WTC11 (cell line): ENCODE measurements at regions not wholly inside any gene's neighbourhood (a gene's known extent, or its start where the extent isn't known, plus 50 kb on each side); places are given as distances from the start of the nearest gene placed in this dataset.

Experiments
- ATAC-seq: fragments of 200-7000 bp; cut with Tn5 transposase; 2 replicates; pipeline ENCODE4 v1.10.0; 2021; ENCODE audit warnings: mild to moderate bottlenecking, moderate library complexity
- CTCF ChIA-PET: fragments of 300-600 bp; sonication (Branson Sonifier 250); formaldehyde crosslinking; loops from one replicate; lab custom pipeline; 2021; ENCODE audit warnings: antibody characterized with exemption; lab: Charles Lee
- POLR2A ChIA-PET: fragments of 350-600 bp; sonication (Branson Sonifier 250); formaldehyde crosslinking; loops from one replicate; lab custom pipeline; 2021; ENCODE audit warnings: antibody characterized with exemption; lab: Charles Lee
- DNase-seq: peaks from one replicate; pipeline ENCODE4 v3.0.0; 2021; ENCODE audit warnings: low spot score
- H3K27ac Mint-ChIP-seq: 2 replicates; pipeline ENCODE4 v1.8.0; 2021; ENCODE audit warnings: mixed read lengths
- H3K27me3 Mint-ChIP-seq: 2 replicates; pipeline ENCODE4 v1.8.0; 2021; ENCODE audit warnings: low read depth, mild to moderate bottlenecking, moderate library complexity, mixed read lengths
- H3K36me3 Mint-ChIP-seq: 2 replicates; pipeline ENCODE4 v1.8.0; 2021; ENCODE audit warnings: mixed read lengths
- H3K4me1 Mint-ChIP-seq: 2 replicates; pipeline ENCODE4 v1.8.0; 2022; ENCODE audit warnings: mixed read lengths
- H3K4me3 Mint-ChIP-seq: 2 replicates; pipeline ENCODE4 v1.8.0; 2021; ENCODE audit warnings: mild to moderate bottlenecking, moderate library complexity, mixed read lengths
- H3K9me3 Mint-ChIP-seq: 2 replicates; pipeline ENCODE4 v1.8.0; 2021; ENCODE audit warnings: mixed read lengths
- ARID4B ChIP-seq: sonication (generic); formaldehyde crosslinking; IDR thresholded peaks from 2 replicates; pipeline ENCODE4 v1.8.0; 2023; ENCODE audit warnings: missing genetic modification reagents, mild to moderate bottlenecking, borderline replicate concordance
- E2F4 ChIP-seq: sonication (generic); formaldehyde crosslinking; IDR thresholded peaks from 2 replicates; pipeline ENCODE4 v1.8.1; 2022; ENCODE audit warnings: low read depth, mild to moderate bottlenecking, moderate library complexity, missing genetic modification reagents, borderline replicate concordance
- ESRRA ChIP-seq: sonication (generic); formaldehyde crosslinking; IDR thresholded peaks from 2 replicates; pipeline ENCODE4 v1.8.1; 2022; ENCODE audit warnings: mild to moderate bottlenecking, missing genetic modification reagents, borderline replicate concordance
- GABPB1 ChIP-seq: sonication (generic); formaldehyde crosslinking; IDR thresholded peaks from 2 replicates; pipeline ENCODE4 v1.8.1; 2023; ENCODE audit warnings: mild to moderate bottlenecking, missing genetic modification reagents
- HMGXB4 ChIP-seq: sonication (generic); formaldehyde crosslinking; IDR thresholded peaks from 2 replicates; pipeline ENCODE4 v1.8.1; 2023; ENCODE audit warnings: mild to moderate bottlenecking, moderate library complexity, missing genetic modification reagents
- IRF2 ChIP-seq: sonication (generic); formaldehyde crosslinking; IDR thresholded peaks from 2 replicates; pipeline ENCODE4 v1.8.0; 2022; ENCODE audit warnings: low read depth, missing genetic modification reagents, borderline replicate concordance
- JAZF1 ChIP-seq: fragments of 250-450 bp; sonication (Bioruptor Pico); IDR thresholded peaks from 2 replicates; pipeline ENCODE4 v1.9.0; 2021; ENCODE audit warnings: moderate library complexity, mild to moderate bottlenecking, inconsistent platforms
- MLX ChIP-seq: sonication (generic); formaldehyde crosslinking; IDR thresholded peaks from 2 replicates; pipeline ENCODE4 v1.8.1; 2023; ENCODE audit warnings: mild to moderate bottlenecking, missing genetic modification reagents, moderate library complexity
- NFE2L1 ChIP-seq: sonication (generic); formaldehyde crosslinking; IDR thresholded peaks from 2 replicates; pipeline ENCODE4 v1.8.1; 2023; ENCODE audit warnings: missing genetic modification reagents
- NR3C1 ChIP-seq: sonication (generic); formaldehyde crosslinking; conservative IDR thresholded peaks from 2 replicates; pipeline ENCODE4 v1.8.1; 2023; ENCODE audit warnings: low read depth, mild to moderate bottlenecking, missing genetic modification reagents
- RELA ChIP-seq: sonication (generic); formaldehyde crosslinking; IDR thresholded peaks from 2 replicates; pipeline ENCODE4 v1.8.1; 2022; ENCODE audit warnings: missing genetic modification reagents, mild to moderate bottlenecking, borderline replicate concordance
- STAT6 ChIP-seq: sonication (generic); formaldehyde crosslinking; conservative IDR thresholded peaks from 2 replicates; pipeline ENCODE4 v1.8.1; 2023; ENCODE audit warnings: mild to moderate bottlenecking, low read depth, missing genetic modification reagents, moderate library complexity
- TP53 ChIP-seq: sonication (generic); formaldehyde crosslinking; IDR thresholded peaks from 2 replicates; pipeline ENCODE4 v1.8.1; 2023; ENCODE audit warnings: mild to moderate bottlenecking, missing genetic modification reagents
- ZNF396 ChIP-seq: fragments of 250-450 bp; sonication (Bioruptor Pico); IDR thresholded peaks from 2 replicates; pipeline ENCODE4 v1.8.0; 2021; ENCODE audit warnings: mild to moderate bottlenecking, moderate library complexity, borderline replicate concordance
- ZNF416 ChIP-seq: fragments of 250-450 bp; sonication (Bioruptor Pico); IDR thresholded peaks from 2 replicates; pipeline ENCODE4 v1.9.0; 2021; ENCODE audit warnings: mild to moderate bottlenecking, inconsistent platforms
- ZNF512 ChIP-seq: sonication (generic); formaldehyde crosslinking; IDR thresholded peaks from 2 replicates; pipeline ENCODE4 v1.8.1; 2022; ENCODE audit warnings: missing genetic modification reagents, borderline replicate concordance
- ZNF671 ChIP-seq: fragments of 250-450 bp; sonication (Bioruptor Pico); IDR thresholded peaks from 2 replicates; pipeline ENCODE4 v1.8.0; 2021; ENCODE audit warnings: mild to moderate bottlenecking

- no peak overlapping the region for H3K27ac Mint-ChIP-seq
- ATAC-seq (no peak), DNase-seq (no peak)
- ChIA-PET CTCF (no interaction called here), POLR2A (no interaction called here)
- H3K9me3 Mint-ChIP-seq = peaks cover 74% of the 10 kb centered on the region
- no peaks in the 10 kb centered on the region for H3K4me1 Mint-ChIP-seq
- TF ChIP-seq ARID4B (CRISPR knock-in tag) (no peak), GABPB1 (CRISPR knock-in tag) (no peak), ZNF416 (no peak), ESRRA (no peak), STAT6 (no peak), JAZF1 (CRISPR knock-in tag) (no peak), NR3C1 (no peak), NFE2L1 (no peak)
- peaks cover 44% of the 10 kb centered on the region for H3K36me3 Mint-ChIP-seq
- H3K4me3 Mint-ChIP-seq = no peak overlapping the region
- H3K27me3 Mint-ChIP-seq = no peaks in the 10 kb centered on the region
Observed at GRCh38 chr3:5891711-5892110, 704.2 kb downstream of the EDEM1 start.

- Mint-ChIP-seq H3K4me1 (no peaks in the 10 kb centered on the region), H3K36me3 (peaks cover 20% of the 10 kb centered on the region), H3K9me3 (peaks cover 60% of the 10 kb centered on the region), H3K4me3 (no peak overlapping the region), H3K27ac (no peak overlapping the region), H3K27me3 (peaks cover 3% of the 10 kb centered on the region)
- no peak for ATAC-seq
- ChIA-PET POLR2A (no interaction called here), CTCF (no interaction called here)
- no peak for DNase-seq
- TF ChIP-seq GABPB1 (CRISPR knock-in tag) (no peak), TP53 (CRISPR knock-in tag) (no peak), MLX (no peak), ARID4B (CRISPR knock-in tag) (no peak), RELA (no peak), ZNF512 (CRISPR knock-in tag) (no peak), ZNF671 (no peak), E2F4 (CRISPR knock-in tag) (no peak), HMGXB4 (CRISPR knock-in tag) (no peak), IRF2 (no peak), ZNF396 (no peak)
Observed at GRCh38 chr3:5898106-5898505, 710.6 kb downstream of the EDEM1 start.
